Hepatocyte (in vitro differentiated cells): ENCODE measurements at regions not wholly inside any gene's neighbourhood (a gene's known extent, or its start where the extent isn't known, plus 50 kb on each side); places are given as distances from the start of the nearest gene placed in this dataset.

Experiments
- CTCF ChIP-seq: fragments of 200-600 bp; sonication (generic); IDR thresholded peaks from 2 replicates; pipeline ENCODE4 v1.5.1; 2016; ENCODE audit warnings: antibody characterized with exemption, mild to moderate bottlenecking; ENCODE audit not compliant: poor library complexity
- EZH2 ChIP-seq: fragments of 200-600 bp; sonication (generic); IDR thresholded peaks from 2 replicates; pipeline ENCODE4 v1.6.1; 2016; ENCODE audit warnings: antibody characterized with exemption, mild to moderate bottlenecking, borderline replicate concordance

- TF ChIP-seq EZH2 (no peak), CTCF (no peak)
These were observed 640.7 kb upstream of the CRIM1 start for GRCh38 chr2:35714883-35715282.
